ENCODE measurements at regions not wholly inside any gene's neighbourhood (a gene's known extent, or its start where the extent isn't known, plus 50 kb on each side); places are given as distances from the start of the nearest gene placed in this dataset.
"Not testable (repeated sequence)": the region's sequence is repeated elsewhere in the genome, so short reads cannot be mapped to it uniquely, and the experiment has no call there.

GRCh38 chr3:106528932-106529331, 660.1 kb upstream of the CBLB start:
- DNase-seq (ENCODE audit: low read depth in 2 of 2): no peak

GRCh38 chr3:106529738-106530137, 660.9 kb upstream of the CBLB start:
- DNase-seq (ENCODE audit: low read depth in 2 of 2): no peak

GRCh38 chr3:106530367-106530766, 661.6 kb upstream of the CBLB start:
- no peak for DNase-seq (ENCODE audit: low read depth in 2 of 2)

GRCh38 chr3:106531771-106532329, 663.0 kb upstream of the CBLB start:
- not testable (repeated sequence) for DNase-seq (ENCODE audit: low read depth in 2 of 2)

- no peak for DNase-seq (ENCODE audit: low read depth in 2 of 2)
These were observed 664.4 kb upstream of the CBLB start for GRCh38 chr3:106533093-106533787.

- no peak for DNase-seq (ENCODE audit: low read depth in 2 of 2)
These were observed 665.0 kb upstream of the CBLB start for GRCh38 chr3:106533788-106534160.

GRCh38 chr3:106534206-106534605, 665.4 kb upstream of the CBLB start:
- peak in 1 of 2 donors; percentile 20 for DNase-seq (ENCODE audit: low read depth in 2 of 2)

- DNase-seq (ENCODE audit: low read depth in 2 of 2): no peak
These were observed 671.9 kb upstream of the CBLB start for GRCh38 chr3:106540743-106541142.

- DNase-seq (ENCODE audit: low read depth in 2 of 2): no peak
These were observed 673.4 kb upstream of the CBLB start for GRCh38 chr3:106542101-106542769.

- no peak for DNase-seq (ENCODE audit: low read depth in 2 of 2)
These were observed 683.7 kb upstream of the CBLB start for GRCh38 chr3:106552351-106553043.

GRCh38 chr3:106560451-106560966, 691.7 kb upstream of the CBLB start:
- peak in 1 of 2 donors; percentile 19 for DNase-seq (ENCODE audit: low read depth in 2 of 2)

GRCh38 chr3:106566277-106566676, 697.5 kb upstream of the CBLB start:
- DNase-seq (ENCODE audit: low read depth in 2 of 2): no peak

GRCh38 chr3:106570426-106570825, 701.6 kb upstream of the CBLB start:
- peak in 1 of 2 donors; percentile 64 for DNase-seq (ENCODE audit: low read depth in 2 of 2)

- DNase-seq (ENCODE audit: low read depth in 2 of 2): no peak
These were observed 704.8 kb upstream of the CBLB start for GRCh38 chr3:106573605-106574004.

- no peak for DNase-seq (ENCODE audit: low read depth in 2 of 2)
These were observed 706.2 kb upstream of the CBLB start for GRCh38 chr3:106575029-106575428.

GRCh38 chr3:106577241-106577640, 708.4 kb upstream of the CBLB start:
- DNase-seq (ENCODE audit: low read depth in 2 of 2): no peak

- no peak for DNase-seq (ENCODE audit: low read depth in 2 of 2)
These were observed 710.1 kb upstream of the CBLB start for GRCh38 chr3:106578911-106579310.

GRCh38 chr3:106582151-106582550, 713.3 kb upstream of the CBLB start:
- DNase-seq (ENCODE audit: low read depth in 2 of 2): no peak

- no peak for DNase-seq (ENCODE audit: low read depth in 2 of 2)
These were observed 718.7 kb upstream of the CBLB start for GRCh38 chr3:106587551-106587950.

GRCh38 chr3:106588739-106589138, 719.9 kb upstream of the CBLB start:
- DNase-seq (ENCODE audit: low read depth in 2 of 2): no peak

GRCh38 chr3:106589311-106589942, 720.6 kb upstream of the CBLB start:
- no peak for DNase-seq (ENCODE audit: low read depth in 2 of 2)

GRCh38 chr3:106590216-106590615, 721.4 kb upstream of the CBLB start:
- no peak for DNase-seq (ENCODE audit: low read depth in 2 of 2)

Data from dermis microvascular lymphatic vessel endothelial cell (primary cell).